GM10248 (cell line): ENCODE measurements at regions not wholly inside any gene's neighbourhood (a gene's known extent, or its start where the extent isn't known, plus 50 kb on each side); places are given as distances from the start of the nearest gene placed in this dataset.

Experiments used
- CTCF ChIA-PET: fragments of 300-600 bp; sonication (Branson Sonifier 250); formaldehyde crosslinking; extraction: SDS; loops from one replicate; lab custom pipeline; 2021; ENCODE audit warnings: antibody characterized with exemption; lab: Yijun Ruan, JAX
- POLR2A ChIA-PET: fragments of 350-650 bp; sonication (Branson Sonifier 250); formaldehyde crosslinking; extraction: SDS; loops from one replicate; lab custom pipeline; 2020; ENCODE audit warnings: antibody characterized with exemption; lab: Yijun Ruan, JAX
- DNase-seq: peaks from one replicate; pipeline ENCODE4 v3.0.0; 2012; ENCODE audit errors: extremely low spot score
- TF ChIP-seq, protein P1 (sequence below): IDR thresholded peaks from 2 replicates; pipeline ENCODE4 v1.5.1; 2012; ENCODE audit warnings: mild to moderate bottlenecking, low read depth; ENCODE audit errors: extremely low read depth, missing control alignments, control extremely low read depth

DNA sequence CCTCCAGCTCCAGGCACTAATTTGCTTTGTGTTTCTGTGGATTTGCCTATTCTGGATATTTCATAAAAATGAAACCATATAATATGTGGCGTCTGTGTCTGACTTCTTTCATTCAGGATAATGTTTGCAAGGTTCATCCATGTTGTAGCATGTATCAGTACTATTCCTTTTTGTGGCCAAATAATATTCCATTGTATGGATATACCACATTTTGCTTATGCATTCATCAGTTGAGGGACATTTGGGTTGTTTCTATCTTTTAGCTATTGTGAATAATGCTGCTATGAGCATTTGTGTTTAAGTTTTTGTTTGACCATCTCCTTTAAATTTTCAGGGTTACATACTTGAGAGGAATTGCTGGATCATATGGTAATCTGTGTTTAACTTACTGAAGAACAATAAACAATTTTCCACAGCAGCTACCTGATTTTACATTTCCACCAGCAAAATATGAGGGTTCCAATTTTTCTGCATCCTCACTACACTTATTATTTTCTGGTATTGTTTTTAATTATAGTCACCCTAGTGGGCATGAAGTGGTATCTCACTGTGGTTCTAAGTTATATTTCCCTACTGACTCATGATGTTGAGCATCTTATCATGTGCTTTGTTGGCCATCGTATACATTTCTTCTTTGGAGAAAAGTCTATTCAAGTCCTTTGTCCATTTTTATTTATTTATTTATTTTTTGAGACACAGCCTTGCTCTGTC lies 63.9 kb downstream of the GCNT4 start:
- ChIA-PET POLR2A (no interaction called here), CTCF (no interaction called here)
- DNase-seq: no peak
- TF ChIP-seq, protein P1, sequence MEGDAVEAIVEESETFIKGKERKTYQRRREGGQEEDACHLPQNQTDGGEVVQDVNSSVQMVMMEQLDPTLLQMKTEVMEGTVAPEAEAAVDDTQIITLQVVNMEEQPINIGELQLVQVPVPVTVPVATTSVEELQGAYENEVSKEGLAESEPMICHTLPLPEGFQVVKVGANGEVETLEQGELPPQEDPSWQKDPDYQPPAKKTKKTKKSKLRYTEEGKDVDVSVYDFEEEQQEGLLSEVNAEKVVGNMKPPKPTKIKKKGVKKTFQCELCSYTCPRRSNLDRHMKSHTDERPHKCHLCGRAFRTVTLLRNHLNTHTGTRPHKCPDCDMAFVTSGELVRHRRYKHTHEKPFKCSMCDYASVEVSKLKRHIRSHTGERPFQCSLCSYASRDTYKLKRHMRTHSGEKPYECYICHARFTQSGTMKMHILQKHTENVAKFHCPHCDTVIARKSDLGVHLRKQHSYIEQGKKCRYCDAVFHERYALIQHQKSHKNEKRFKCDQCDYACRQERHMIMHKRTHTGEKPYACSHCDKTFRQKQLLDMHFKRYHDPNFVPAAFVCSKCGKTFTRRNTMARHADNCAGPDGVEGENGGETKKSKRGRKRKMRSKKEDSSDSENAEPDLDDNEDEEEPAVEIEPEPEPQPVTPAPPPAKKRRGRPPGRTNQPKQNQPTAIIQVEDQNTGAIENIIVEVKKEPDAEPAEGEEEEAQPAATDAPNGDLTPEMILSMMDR: no peak

GRCh38 chr5:74978345-74978744 lies 74.0 kb downstream of the GCNT4 start:
- CTCF ChIA-PET: no interaction called here

GRCh38 chr5:74977471-74977870 lies 74.9 kb downstream of the GCNT4 start:
- POLR2A ChIA-PET: no interaction called here
- TF ChIP-seq, protein P1: no peak
- CTCF ChIA-PET: no interaction called here
- no peak for DNase-seq

More at GRCh38 chr5:74978345-74978744, 74.0 kb downstream of the GCNT4 start:
- POLR2A ChIA-PET: no interaction called here
- DNase-seq: no peak
- TF ChIP-seq, protein P1: no peak

DNA sequence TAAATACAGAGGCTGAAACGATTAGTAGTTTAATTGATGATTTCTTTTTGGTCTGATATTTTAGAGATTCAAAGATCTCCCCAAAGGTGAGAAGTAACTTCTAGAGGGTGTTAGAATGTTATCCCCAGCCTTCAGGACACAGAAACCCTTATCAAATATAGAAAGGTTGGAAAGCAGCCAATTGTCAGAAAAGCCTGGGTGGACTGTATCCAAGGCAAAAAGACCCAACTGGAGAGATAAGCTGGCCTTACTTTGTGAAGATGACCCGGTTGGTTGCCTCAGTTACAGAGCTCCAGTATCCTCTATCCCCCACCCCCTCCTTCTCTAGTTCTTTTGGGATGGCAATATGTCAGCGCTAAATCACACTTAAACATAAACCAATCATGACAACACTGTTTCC lies 75.7 kb downstream of the GCNT4 start:
- ChIA-PET POLR2A (no interaction called here), CTCF (no interaction called here)
- no peak for DNase-seq
- TF ChIP-seq, protein P1: no peak

- DNase-seq: no peak
- ChIA-PET CTCF (no interaction called here), POLR2A (no interaction called here)
- TF ChIP-seq, protein P1: no peak
These were observed 76.8 kb downstream of the GCNT4 start for GRCh38 chr5:74975582-74975981.

DNA sequence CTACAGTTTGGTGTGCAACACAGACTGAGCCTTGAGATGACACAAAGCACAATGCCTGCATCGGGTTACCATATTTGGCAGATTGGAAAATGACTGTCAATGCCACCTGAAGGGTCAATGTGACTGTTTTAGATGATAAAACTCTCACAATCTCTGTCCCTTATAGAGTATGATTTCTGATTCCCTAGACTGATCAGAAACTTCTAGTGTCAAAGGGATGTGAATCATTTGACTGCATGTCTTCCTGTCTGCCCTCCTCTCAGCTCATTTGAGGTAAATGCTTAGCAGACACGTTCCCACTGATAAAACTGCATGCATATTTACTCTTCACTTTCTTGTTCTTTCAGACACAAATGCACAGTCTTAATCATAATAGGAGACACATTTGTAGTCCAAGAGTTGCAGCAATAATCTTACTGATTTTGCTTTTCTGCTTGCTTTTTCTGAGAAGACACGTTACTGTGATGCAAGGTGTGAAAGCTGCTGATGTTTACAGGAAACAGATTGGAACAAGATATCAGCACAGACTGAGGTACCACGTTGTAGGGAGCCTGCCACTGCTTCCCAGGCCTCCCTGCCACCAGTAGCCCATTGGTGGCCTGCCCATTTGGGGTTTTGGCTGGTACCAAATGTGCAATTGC lies 77.8 kb downstream of the GCNT4 start:
- ChIA-PET POLR2A (no interaction called here), CTCF (interaction anchor here (1.5 kb wide), 1 partner anchor 39 kb away, joined by 3 read pairs; no protein-coding TSS in a partner anchor)
- DNase-seq: no peak
- TF ChIP-seq, protein P1: no peak
